ENCODE measurements at regions not wholly inside any gene's neighbourhood (a gene's known extent, or its start where the extent isn't known, plus 50 kb on each side); places are given as distances from the start of the nearest gene placed in this dataset.

- no peak for DNase-seq
These were observed 1043.0 kb downstream of the VRK1 start for GRCh38 chr14:97840159-97840558.

GRCh38 chr14:97841762-97842161 is 1044.6 kb downstream of the VRK1 start:
- DNase-seq = no peak

DNA sequence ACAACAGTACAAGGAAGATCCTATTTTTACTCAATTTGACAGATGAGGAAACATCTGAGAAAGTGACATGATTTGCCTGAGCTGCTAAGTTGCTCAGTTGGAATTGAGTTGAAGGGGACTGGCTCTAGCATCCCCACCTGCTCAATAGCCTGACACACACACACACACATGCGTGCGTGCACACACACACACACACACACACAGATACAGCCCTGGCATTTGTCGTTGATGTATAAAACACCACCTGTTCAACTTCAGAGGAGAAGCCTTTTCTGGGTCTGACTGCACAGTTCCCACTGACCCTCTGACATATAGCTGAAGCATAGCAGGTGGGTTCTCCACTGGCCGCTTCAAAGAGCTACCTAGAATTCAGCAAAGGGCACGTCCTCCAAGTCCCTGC is 1045.9 kb downstream of the VRK1 start:
- DNase-seq = no peak

DNA sequence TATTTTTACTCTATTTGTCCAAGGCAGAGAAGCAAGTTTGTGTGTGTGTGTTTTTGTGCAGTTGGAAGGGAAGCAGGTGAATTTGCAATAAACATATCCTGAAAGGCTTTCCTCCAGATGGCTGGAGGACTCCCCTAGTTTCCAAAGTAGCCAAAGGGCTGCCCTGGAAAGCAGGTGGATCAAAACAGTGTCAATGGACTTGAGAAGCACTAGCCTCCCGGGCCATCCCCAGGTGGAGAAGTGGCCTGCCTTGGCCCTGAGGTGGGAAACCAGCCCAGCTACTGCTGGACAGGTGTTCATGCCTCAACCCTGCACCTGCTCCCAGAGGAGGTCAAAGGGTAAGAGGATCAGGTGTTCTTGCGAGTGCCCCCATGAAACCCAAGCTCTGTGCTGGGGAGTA is 1046.9 kb downstream of the VRK1 start:
- DNase-seq = no peak

DNA sequence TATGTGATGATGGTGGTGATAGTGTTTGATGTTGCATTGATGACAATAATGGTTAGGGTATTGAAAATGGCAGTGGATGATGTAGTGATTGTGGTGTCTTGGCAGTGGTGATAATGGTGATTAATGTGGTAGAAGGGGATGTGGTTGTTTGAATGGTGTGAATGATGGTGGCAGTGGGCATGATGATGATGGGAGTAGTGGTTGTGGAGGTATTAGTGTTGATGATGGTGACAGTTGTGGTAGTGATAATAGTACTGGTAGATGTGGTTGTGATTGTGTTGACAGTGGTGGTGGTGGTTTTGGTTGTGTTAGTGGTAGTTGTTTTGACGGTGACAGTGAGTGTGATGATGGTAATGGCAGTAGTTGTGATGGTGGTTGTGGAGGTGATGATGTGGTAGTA is 1049.0 kb downstream of the VRK1 start:
- DNase-seq = no peak

GRCh38 chr14:97848317-97848980 is 1051.3 kb downstream of the VRK1 start:
- no peak for DNase-seq

DNA sequence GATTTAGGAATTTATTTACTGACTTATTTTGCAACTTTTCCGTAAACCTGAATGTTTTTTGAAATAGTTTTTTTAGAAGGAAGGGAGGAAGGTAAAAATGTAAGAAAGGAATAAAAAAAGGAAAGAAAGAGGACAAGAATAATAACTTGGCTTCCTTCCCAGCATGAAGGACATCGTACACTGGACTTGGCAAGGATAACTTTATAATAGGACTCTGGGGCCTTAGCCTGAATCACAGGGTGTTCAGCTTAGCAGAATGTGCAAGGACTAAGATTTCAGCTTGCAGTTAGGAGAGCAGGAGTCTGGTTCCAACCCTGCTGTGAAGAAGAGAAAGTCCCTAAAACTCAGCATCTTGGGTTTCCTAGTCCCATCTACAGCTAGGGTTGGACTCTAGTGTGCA is 1053.3 kb downstream of the VRK1 start:
- DNase-seq = no peak

DNA sequence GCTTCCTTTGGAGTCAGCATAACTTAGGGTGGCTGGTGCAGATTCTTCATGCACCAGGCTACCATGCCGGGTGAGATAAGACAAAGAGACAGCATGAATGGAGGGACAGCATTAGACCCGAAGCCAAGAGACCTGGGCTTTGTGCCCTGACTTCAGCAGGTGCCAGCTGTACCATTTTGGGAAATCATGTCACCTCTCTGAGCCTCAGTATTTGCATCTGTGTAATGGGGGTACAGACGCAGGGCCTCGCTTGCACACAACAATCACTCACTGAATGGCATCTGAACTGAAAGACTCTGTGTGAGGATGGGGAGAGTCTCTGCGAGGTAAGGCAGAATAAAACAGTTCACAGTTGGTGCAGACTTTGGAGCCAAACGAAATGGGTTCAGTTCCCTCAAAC is 1053.7 kb downstream of the VRK1 start:
- no peak for DNase-seq

DNA sequence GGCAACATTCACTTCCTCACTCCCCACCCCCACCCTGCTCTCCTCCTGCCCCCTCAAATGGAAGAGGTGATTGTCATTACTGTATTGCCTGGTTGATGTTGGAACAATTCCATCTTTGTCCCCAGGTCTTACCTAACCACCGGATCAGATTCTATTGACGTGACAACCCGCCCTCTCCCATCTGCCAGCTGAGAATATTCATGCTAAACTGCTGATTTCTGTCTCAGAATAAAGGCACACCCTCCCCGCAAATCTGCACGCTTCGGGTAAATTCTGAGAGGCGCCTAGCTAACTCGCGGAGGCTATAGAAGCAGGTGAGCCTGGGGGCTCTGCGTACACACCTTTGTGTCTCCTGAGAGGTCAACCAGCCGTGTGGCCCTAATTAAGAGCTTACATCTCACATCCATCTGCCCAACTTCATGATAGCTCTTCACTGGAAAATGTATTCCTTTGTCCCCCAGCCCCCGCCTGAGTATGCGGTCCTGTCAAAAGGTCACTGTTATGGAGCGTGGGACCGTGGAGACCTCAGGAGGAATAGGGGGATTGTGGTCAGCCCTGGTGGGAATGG is 1054.3 kb downstream of the VRK1 start:
- DNase-seq = peak in 27 of 56 donors; percentile 2 to 66 (median 24)

DNA sequence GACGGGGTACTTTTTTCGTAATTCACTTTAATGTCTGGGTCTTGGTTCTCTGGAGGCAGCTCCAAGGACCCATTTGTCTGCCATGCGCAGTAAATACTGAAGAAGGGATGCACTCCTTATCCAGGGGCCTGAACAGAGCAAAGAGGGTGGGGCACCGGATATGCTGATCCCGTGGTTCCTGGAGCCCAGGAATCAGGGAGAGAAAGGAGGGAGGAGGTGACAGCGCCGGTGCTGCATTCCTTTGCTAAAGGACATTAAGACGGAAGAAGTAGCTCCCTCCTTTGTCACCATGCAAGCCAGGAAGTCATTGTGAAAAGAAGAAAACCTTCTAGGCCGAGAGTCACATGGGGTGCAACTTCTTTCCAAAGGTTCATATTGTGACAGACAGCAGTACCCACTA is 1057.7 kb downstream of the VRK1 start:
- DNase-seq = no peak

- DNase-seq = no peak
These were observed 1069.0 kb downstream of the VRK1 start for GRCh38 chr14:97866195-97866594.

DNA sequence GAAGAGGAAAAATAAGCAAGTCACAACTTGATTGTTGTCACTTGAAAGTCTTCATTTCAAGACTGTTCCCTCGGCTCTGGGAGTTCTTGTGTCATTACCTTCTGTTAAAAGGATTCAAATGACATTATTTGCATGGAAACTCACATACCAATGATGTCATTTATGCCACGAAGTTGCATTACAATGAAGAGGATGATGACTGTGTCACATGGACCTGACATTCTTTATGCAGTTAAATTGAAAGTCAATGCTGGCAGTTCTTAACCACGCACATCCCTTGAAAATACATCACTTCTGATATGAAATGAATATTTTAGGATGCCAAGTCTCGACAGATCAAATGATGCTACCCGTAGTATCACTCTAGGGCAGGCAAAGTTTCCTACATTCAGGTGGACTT is 1069.5 kb downstream of the VRK1 start:
- peak in 4 of 56 donors; percentile 5 to 70 (median 30) for DNase-seq

- no peak for DNase-seq
These were observed 1076.1 kb downstream of the VRK1 start for GRCh38 chr14:97873291-97873690.

- no peak for DNase-seq
These were observed 1077.2 kb downstream of the VRK1 start for GRCh38 chr14:97874394-97874793.

DNA sequence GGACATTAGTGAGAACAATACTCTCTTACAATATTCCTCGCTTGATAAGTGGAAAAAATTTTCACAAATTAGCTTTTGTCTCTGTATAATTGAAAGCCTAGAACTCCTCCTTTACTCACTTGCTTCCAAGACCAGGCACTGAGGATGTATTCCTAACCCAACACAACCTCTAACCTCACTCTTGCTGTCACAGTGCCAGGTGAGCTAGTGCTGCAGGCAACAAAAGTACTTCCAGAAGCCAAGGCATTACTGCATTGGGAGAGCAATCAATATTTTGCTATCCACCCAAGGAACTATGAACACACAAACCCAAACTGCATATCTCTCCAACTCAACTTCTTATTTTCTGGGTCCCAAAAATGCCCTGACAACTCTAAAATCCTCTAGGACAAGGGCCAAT is 1081.0 kb downstream of the VRK1 start:
- no peak for DNase-seq

GRCh38 chr14:97878727-97879126 is 1081.5 kb downstream of the VRK1 start:
- DNase-seq = peak in 2 of 56 donors; percentile 2 to 12

- DNase-seq = no peak
These were observed 1090.5 kb downstream of the VRK1 start for GRCh38 chr14:97887690-97888089.

DNA sequence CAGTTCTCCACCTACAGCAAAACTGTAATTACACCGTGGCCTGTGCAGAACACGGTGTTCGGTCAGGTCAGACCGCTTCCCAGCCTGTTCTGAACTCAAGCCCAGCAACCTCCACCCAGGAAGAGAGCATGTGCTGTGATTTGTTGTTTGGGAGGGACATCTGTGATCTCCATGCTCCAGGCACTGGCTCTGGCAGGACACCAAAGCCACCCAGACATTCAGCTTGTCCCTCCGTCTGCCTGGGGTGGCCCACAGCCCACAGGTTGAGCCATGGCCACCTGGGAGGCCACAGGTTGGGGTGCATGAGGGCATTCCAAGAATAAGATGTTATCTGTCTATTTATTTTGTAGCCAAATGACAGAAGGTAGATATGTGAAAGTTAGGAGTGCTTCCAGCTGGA is 1091.1 kb downstream of the VRK1 start:
- no peak for DNase-seq

GRCh38 chr14:97891515-97891914 is 1094.3 kb downstream of the VRK1 start:
- no peak for DNase-seq

DNA sequence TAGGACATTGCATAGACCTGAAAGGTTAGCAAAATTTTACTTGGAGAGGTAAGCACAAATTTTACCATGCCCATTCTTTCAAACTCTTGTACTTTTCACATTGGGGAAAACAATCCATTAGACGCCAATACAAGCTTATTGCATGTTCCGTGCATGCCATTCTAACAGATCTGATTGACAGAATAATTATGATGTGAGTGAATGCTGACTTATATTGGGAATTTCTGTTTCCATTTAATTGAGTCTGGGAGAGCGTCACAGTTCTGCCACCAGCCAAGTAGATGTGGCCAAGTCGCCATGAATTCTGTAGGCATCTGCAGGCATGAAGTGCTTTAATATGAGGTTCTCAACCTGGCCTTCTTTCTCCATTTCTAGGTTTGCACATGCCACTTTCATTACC is 1097.4 kb downstream of the VRK1 start:
- DNase-seq = no peak

DNA sequence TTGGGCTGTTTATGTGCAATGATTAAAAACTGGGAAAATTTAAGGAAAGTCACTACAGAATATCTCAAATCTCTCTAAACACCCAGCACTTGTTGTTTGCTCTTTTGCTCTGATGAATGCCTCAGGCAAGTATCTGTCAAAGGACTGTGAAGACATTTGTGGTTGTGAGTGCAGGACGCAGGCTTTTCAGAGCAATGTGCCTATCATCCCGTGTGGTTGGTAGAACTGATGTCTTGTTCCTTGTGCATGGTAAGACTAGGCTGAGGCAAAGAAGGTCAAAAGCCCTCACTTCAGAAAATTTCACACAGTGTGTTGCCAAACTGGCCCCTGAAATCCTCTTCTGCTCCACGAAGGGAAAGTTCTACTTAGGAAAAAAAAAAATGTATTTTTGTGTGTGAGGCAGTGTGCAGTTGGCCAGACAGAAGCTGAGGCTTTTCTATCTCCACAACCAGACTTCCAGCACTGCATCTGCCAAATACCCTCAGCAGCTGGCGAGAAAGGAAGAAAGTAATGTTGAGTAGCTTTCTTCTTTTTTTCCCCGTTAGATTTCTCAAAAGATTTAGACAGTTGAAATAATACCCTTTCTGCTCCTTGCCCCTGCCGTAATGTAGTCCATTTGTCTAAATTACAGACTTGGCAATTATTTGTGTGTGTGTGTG is 1103.1 kb downstream of the VRK1 start:
- no peak for DNase-seq

GRCh38 chr14:97902630-97903029 is 1105.4 kb downstream of the VRK1 start:
- no peak for DNase-seq

DNA sequence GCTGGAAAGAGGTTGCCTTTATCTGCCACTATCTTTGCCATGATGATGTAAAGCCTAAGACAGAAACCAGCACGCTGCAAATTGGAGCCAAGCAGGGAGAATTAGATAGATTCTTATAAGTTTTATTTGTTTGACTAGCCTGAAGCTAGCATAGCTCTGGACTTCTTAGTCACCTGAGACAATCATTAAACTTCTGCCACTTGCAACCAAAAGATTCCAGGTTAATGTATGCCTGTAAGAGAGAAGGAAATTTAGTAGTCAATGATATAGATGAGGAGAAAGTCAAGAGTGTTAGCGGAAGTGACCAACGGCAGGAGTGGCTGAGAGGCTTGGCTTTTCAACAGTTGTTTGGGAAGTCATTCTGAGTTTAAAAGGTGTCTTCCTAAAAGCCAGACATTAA is 1106.6 kb downstream of the VRK1 start:
- DNase-seq = no peak

Data from nucleus accumbens (tissue), 56 donors.